Activated naive CD4-positive, alpha-beta T cell treated with anti-CD3 and anti-CD28 coated beads, Interleukin-2, amount 50 U/mL, for 24 hours (primary cell): ENCODE measurements at regions not wholly inside any gene's neighbourhood (a gene's known extent, or its start where the extent isn't known, plus 50 kb on each side); places are given as distances from the start of the nearest gene placed in this dataset.
"Not testable (repeated sequence)": the region's sequence is repeated elsewhere in the genome, so short reads cannot be mapped to it uniquely, and the experiment has no call there.

Experiments
- H3K27ac Mint-ChIP-seq: one replicate; pipeline ENCODE4 v1.8.0; 2021; ENCODE audit warnings: mild to moderate bottlenecking, mixed read lengths
- H3K27me3 Mint-ChIP-seq: one replicate; pipeline ENCODE4 v1.8.0; 2021; ENCODE audit warnings: mixed read lengths
- H3K36me3 Mint-ChIP-seq: one replicate; pipeline ENCODE4 v1.8.0; 2021; ENCODE audit warnings: mixed read lengths
- H3K4me1 Mint-ChIP-seq: one replicate; pipeline ENCODE4 v1.8.0; 2021; ENCODE audit warnings: mixed read lengths
- H3K4me3 Mint-ChIP-seq: one replicate; pipeline ENCODE4 v1.8.0; 2021; ENCODE audit warnings: mild to moderate bottlenecking, mixed read lengths
- H3K9me3 Mint-ChIP-seq: one replicate; pipeline ENCODE4 v1.8.0; 2021; ENCODE audit warnings: mixed read lengths

- Mint-ChIP-seq H3K36me3 (no peaks in the 10 kb centered on the region), H3K4me3 (no peak overlapping the region), H3K9me3 (no peaks in the 10 kb centered on the region), H3K4me1 (no peaks in the 10 kb centered on the region), H3K27ac (no peak overlapping the region), H3K27me3 (no peaks in the 10 kb centered on the region)
Measured at GRCh38 chr2:193219413-193219812, 1024.7 kb upstream of the TMEFF2 start.

- Mint-ChIP-seq H3K9me3 (peaks cover 9% of the 10 kb centered on the region), H3K27ac (no peak overlapping the region), H3K4me3 (no peak overlapping the region), H3K36me3 (no peaks in the 10 kb centered on the region), H3K27me3 (no peaks in the 10 kb centered on the region), H3K4me1 (no peaks in the 10 kb centered on the region)
Measured at GRCh38 chr2:193201583-193201982, 1006.9 kb upstream of the TMEFF2 start.

GRCh38 chr2:193199322-193199721 lies 1004.6 kb upstream of the TMEFF2 start:
- peaks cover 9% of the 10 kb centered on the region for H3K9me3 Mint-ChIP-seq
- no peaks in the 10 kb centered on the region for H3K4me1 Mint-ChIP-seq
- no peaks in the 10 kb centered on the region for H3K27me3 Mint-ChIP-seq
- peak overlapping the region; percentile 35 for H3K27ac Mint-ChIP-seq
- H3K4me3 Mint-ChIP-seq: no peak overlapping the region
- no peaks in the 10 kb centered on the region for H3K36me3 Mint-ChIP-seq

GRCh38 chr2:193187816-193188215 lies 993.1 kb upstream of the TMEFF2 start:
- Mint-ChIP-seq H3K27me3 (no peaks in the 10 kb centered on the region), H3K36me3 (no peaks in the 10 kb centered on the region), H3K27ac (no peak overlapping the region), H3K9me3 (no peaks in the 10 kb centered on the region), H3K4me3 (no peak overlapping the region), H3K4me1 (peaks cover 11% of the 10 kb centered on the region)

GRCh38 chr2:193170981-193171380 lies 976.2 kb upstream of the TMEFF2 start:
- not testable (repeated sequence) for H3K4me3 Mint-ChIP-seq, H3K36me3 Mint-ChIP-seq, H3K4me1 Mint-ChIP-seq, H3K27ac Mint-ChIP-seq, H3K27me3 Mint-ChIP-seq, H3K9me3 Mint-ChIP-seq

GRCh38 chr2:193156480-193156879 lies 961.7 kb upstream of the TMEFF2 start:
- Mint-ChIP-seq H3K36me3 (no peaks in the 10 kb centered on the region), H3K9me3 (no peaks in the 10 kb centered on the region), H3K4me3 (no peak overlapping the region), H3K27ac (no peak overlapping the region), H3K27me3 (no peaks in the 10 kb centered on the region), H3K4me1 (no peaks in the 10 kb centered on the region)

GRCh38 chr2:193154076-193154475 lies 959.3 kb upstream of the TMEFF2 start:
- no peaks in the 10 kb centered on the region for H3K9me3 Mint-ChIP-seq
- no peak overlapping the region for H3K4me3 Mint-ChIP-seq
- H3K27ac Mint-ChIP-seq: no peak overlapping the region
- H3K27me3 Mint-ChIP-seq: no peaks in the 10 kb centered on the region
- H3K4me1 Mint-ChIP-seq: no peaks in the 10 kb centered on the region
- H3K36me3 Mint-ChIP-seq: no peaks in the 10 kb centered on the region

- Mint-ChIP-seq H3K4me1 (no peaks in the 10 kb centered on the region), H3K27ac (no peak overlapping the region), H3K4me3 (no peak overlapping the region), H3K36me3 (no peaks in the 10 kb centered on the region), H3K9me3 (no peaks in the 10 kb centered on the region), H3K27me3 (no peaks in the 10 kb centered on the region)
Measured at GRCh38 chr2:193153576-193153975, 958.8 kb upstream of the TMEFF2 start.

GRCh38 chr2:193142467-193142866 lies 947.7 kb upstream of the TMEFF2 start:
- H3K4me1 Mint-ChIP-seq, H3K36me3 Mint-ChIP-seq: not testable (repeated sequence)

GRCh38 chr2:193141998-193142397 lies 947.3 kb upstream of the TMEFF2 start:
- no peaks in the 10 kb centered on the region for H3K36me3 Mint-ChIP-seq
- no peak overlapping the region for H3K27ac Mint-ChIP-seq
- H3K4me3 Mint-ChIP-seq: no peak overlapping the region
- no peaks in the 10 kb centered on the region for H3K27me3 Mint-ChIP-seq
- H3K4me1 Mint-ChIP-seq: no peaks in the 10 kb centered on the region
- peaks cover 8% of the 10 kb centered on the region for H3K9me3 Mint-ChIP-seq

More at GRCh38 chr2:193142467-193142866, 947.7 kb upstream of the TMEFF2 start:
- H3K27ac Mint-ChIP-seq, H3K4me3 Mint-ChIP-seq, H3K9me3 Mint-ChIP-seq, H3K27me3 Mint-ChIP-seq: not testable (repeated sequence)

- not testable (repeated sequence) for H3K27ac Mint-ChIP-seq, H3K9me3 Mint-ChIP-seq
Measured at GRCh38 chr2:193140895-193141294, 946.2 kb upstream of the TMEFF2 start.

GRCh38 chr2:193124815-193125214 lies 930.1 kb upstream of the TMEFF2 start:
- no peak overlapping the region for H3K4me3 Mint-ChIP-seq
- no peaks in the 10 kb centered on the region for H3K27me3 Mint-ChIP-seq
- H3K9me3 Mint-ChIP-seq: no peaks in the 10 kb centered on the region
- H3K27ac Mint-ChIP-seq: no peak overlapping the region
- no peaks in the 10 kb centered on the region for H3K4me1 Mint-ChIP-seq
- H3K36me3 Mint-ChIP-seq: no peaks in the 10 kb centered on the region

More at GRCh38 chr2:193140895-193141294, 946.2 kb upstream of the TMEFF2 start:
- H3K4me1 Mint-ChIP-seq, H3K4me3 Mint-ChIP-seq, H3K27me3 Mint-ChIP-seq, H3K36me3 Mint-ChIP-seq: not testable (repeated sequence)

GRCh38 chr2:193114827-193115226 lies 920.1 kb upstream of the TMEFF2 start:
- H3K27me3 Mint-ChIP-seq: no peaks in the 10 kb centered on the region
- H3K4me3 Mint-ChIP-seq: no peak overlapping the region
- H3K4me1 Mint-ChIP-seq: no peaks in the 10 kb centered on the region
- H3K9me3 Mint-ChIP-seq: no peaks in the 10 kb centered on the region
- no peaks in the 10 kb centered on the region for H3K36me3 Mint-ChIP-seq
- no peak overlapping the region for H3K27ac Mint-ChIP-seq

GRCh38 chr2:193112986-193113385 lies 918.3 kb upstream of the TMEFF2 start:
- Mint-ChIP-seq H3K4me3 (no peak overlapping the region), H3K4me1 (no peaks in the 10 kb centered on the region), H3K27ac (no peak overlapping the region), H3K27me3 (no peaks in the 10 kb centered on the region), H3K36me3 (no peaks in the 10 kb centered on the region), H3K9me3 (no peaks in the 10 kb centered on the region)

GRCh38 chr2:193103064-193103463 lies 908.3 kb upstream of the TMEFF2 start:
- Mint-ChIP-seq H3K27ac (no peak overlapping the region), H3K4me3 (no peak overlapping the region), H3K4me1 (no peaks in the 10 kb centered on the region), H3K9me3 (no peaks in the 10 kb centered on the region), H3K27me3 (no peaks in the 10 kb centered on the region), H3K36me3 (no peaks in the 10 kb centered on the region)

GRCh38 chr2:193101591-193101990 lies 906.9 kb upstream of the TMEFF2 start:
- H3K36me3 Mint-ChIP-seq: no peaks in the 10 kb centered on the region
- H3K27me3 Mint-ChIP-seq: no peaks in the 10 kb centered on the region
- no peaks in the 10 kb centered on the region for H3K4me1 Mint-ChIP-seq
- no peaks in the 10 kb centered on the region for H3K9me3 Mint-ChIP-seq
- no peak overlapping the region for H3K27ac Mint-ChIP-seq
- H3K4me3 Mint-ChIP-seq: no peak overlapping the region

GRCh38 chr2:193088026-193088425 lies 893.3 kb upstream of the TMEFF2 start:
- Mint-ChIP-seq H3K9me3 (peaks cover 5% of the 10 kb centered on the region), H3K4me3 (no peak overlapping the region), H3K27me3 (no peaks in the 10 kb centered on the region), H3K4me1 (no peaks in the 10 kb centered on the region), H3K36me3 (no peaks in the 10 kb centered on the region), H3K27ac (no peak overlapping the region)
